ENCODE measurements at regions not wholly inside any gene's neighbourhood (a gene's known extent, or its start where the extent isn't known, plus 50 kb on each side); places are given as distances from the start of the nearest gene placed in this dataset.

GRCh38 chr1:90504509-90504908 lies 212.6 kb downstream of the BARHL2 start:
- H3K9me3 Mint-ChIP-seq: no peaks in the 10 kb centered on the region
- no peak overlapping the region for H3K4me3 Mint-ChIP-seq
- H3K4me1 Mint-ChIP-seq: no peaks in the 10 kb centered on the region
- H3K36me3 Mint-ChIP-seq (ENCODE audit: low read depth): no peaks in the 10 kb centered on the region
- POLR2A ChIA-PET: no interaction called here
- H3K27ac Mint-ChIP-seq: no peak overlapping the region
- DNase-seq: no peak
- peaks cover 3% of the 10 kb centered on the region for H3K27me3 Mint-ChIP-seq
- CTCF ChIA-PET: no interaction called here

GRCh38 chr1:90502696-90503095 lies 214.4 kb downstream of the BARHL2 start:
- no peak overlapping the region for H3K27ac Mint-ChIP-seq
- peaks cover 3% of the 10 kb centered on the region for H3K27me3 Mint-ChIP-seq
- H3K9me3 Mint-ChIP-seq: no peaks in the 10 kb centered on the region
- ChIA-PET CTCF (no interaction called here), POLR2A (no interaction called here)
- no peaks in the 10 kb centered on the region for H3K36me3 Mint-ChIP-seq (ENCODE audit: low read depth)
- no peak overlapping the region for H3K4me3 Mint-ChIP-seq
- DNase-seq: no peak
- no peaks in the 10 kb centered on the region for H3K4me1 Mint-ChIP-seq

- DNase-seq: no peak
- ChIA-PET POLR2A (no interaction called here), CTCF (no interaction called here)
- Mint-ChIP-seq H3K4me1 (no peaks in the 10 kb centered on the region), H3K27ac (no peak overlapping the region), H3K4me3 (no peak overlapping the region), H3K27me3 (peaks cover 3% of the 10 kb centered on the region), H3K36me3 (ENCODE audit: low read depth) (no peaks in the 10 kb centered on the region), H3K9me3 (no peaks in the 10 kb centered on the region)
Observed at GRCh38 chr1:90502194-90502593, 214.9 kb downstream of the BARHL2 start.

- Mint-ChIP-seq H3K9me3 (no peaks in the 10 kb centered on the region), H3K27ac (no peak overlapping the region), H3K27me3 (peaks cover 3% of the 10 kb centered on the region), H3K4me3 (no peak overlapping the region), H3K4me1 (no peaks in the 10 kb centered on the region), H3K36me3 (ENCODE audit: low read depth) (no peaks in the 10 kb centered on the region)
- ChIA-PET POLR2A (no interaction called here), CTCF (no interaction called here)
- no peak for DNase-seq
Observed at GRCh38 chr1:90501281-90501680, 215.8 kb downstream of the BARHL2 start.

GRCh38 chr1:90494748-90495282 lies 222.3 kb downstream of the BARHL2 start:
- H3K4me3 Mint-ChIP-seq: no peak overlapping the region
- no peaks in the 10 kb centered on the region for H3K27me3 Mint-ChIP-seq
- no peaks in the 10 kb centered on the region for H3K9me3 Mint-ChIP-seq
- H3K27ac Mint-ChIP-seq: no peak overlapping the region
- POLR2A ChIA-PET: no interaction called here
- CTCF ChIA-PET: interaction anchor here (0.5 kb wide), 1 partner anchor 172 kb away, joined by 3 read pairs; no protein-coding TSS in a partner anchor
- no peaks in the 10 kb centered on the region for H3K36me3 Mint-ChIP-seq (ENCODE audit: low read depth)
- H3K4me1 Mint-ChIP-seq: no peaks in the 10 kb centered on the region
- DNase-seq: no peak

- H3K4me1 Mint-ChIP-seq: no peaks in the 10 kb centered on the region
- ChIA-PET POLR2A (no interaction called here), CTCF (no interaction called here)
- no peak overlapping the region for H3K4me3 Mint-ChIP-seq
- no peaks in the 10 kb centered on the region for H3K9me3 Mint-ChIP-seq
- no peaks in the 10 kb centered on the region for H3K36me3 Mint-ChIP-seq (ENCODE audit: low read depth)
- peaks cover 4% of the 10 kb centered on the region for H3K27me3 Mint-ChIP-seq
- H3K27ac Mint-ChIP-seq: no peak overlapping the region
- DNase-seq: no peak
Observed at GRCh38 chr1:90488451-90488850, 228.7 kb downstream of the BARHL2 start.

- Mint-ChIP-seq H3K27me3 (peaks cover 4% of the 10 kb centered on the region), H3K9me3 (no peaks in the 10 kb centered on the region), H3K4me3 (no peak overlapping the region), H3K27ac (no peak overlapping the region), H3K4me1 (no peaks in the 10 kb centered on the region), H3K36me3 (ENCODE audit: low read depth) (no peaks in the 10 kb centered on the region)
- no peak for DNase-seq
- POLR2A ChIA-PET: no interaction called here
- CTCF ChIA-PET: interaction anchor here (0.7 kb wide), 1 partner anchor 263 kb away, joined by 3 read pairs; no protein-coding TSS in a partner anchor
Observed at GRCh38 chr1:90486996-90487395, 230.1 kb downstream of the BARHL2 start.

DNA sequence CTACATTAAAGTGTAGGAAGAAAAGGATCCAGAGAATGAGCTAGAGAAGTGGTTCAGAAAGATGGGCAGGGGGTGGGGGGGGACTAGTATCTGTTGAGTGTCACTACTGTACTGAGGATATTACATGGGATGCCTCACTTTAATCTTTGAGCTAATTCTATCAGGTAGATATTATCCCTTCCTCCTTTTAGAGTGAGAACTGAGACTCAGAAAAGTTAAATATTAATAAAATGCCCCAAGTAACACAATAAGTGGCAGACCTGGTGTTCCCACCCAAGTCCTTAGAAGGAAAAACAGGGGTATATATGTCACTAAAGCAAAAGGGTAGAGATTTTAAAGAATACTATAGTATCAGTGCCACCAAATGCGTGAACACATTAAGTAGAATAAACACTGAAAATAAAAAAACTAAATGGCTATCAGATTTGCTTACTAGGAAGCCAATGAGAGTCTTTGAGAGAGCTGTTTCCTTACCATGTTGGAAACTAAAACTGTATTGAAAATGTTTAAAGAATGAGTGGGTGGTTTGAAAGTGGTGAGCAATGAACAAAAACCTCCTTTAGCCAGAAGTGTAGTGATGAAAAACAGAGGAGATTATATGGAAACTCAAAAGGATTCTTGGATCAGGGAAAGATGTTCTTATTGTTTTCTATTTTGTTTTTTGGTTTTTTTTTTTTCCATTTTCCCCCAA lies 230.8 kb downstream of the BARHL2 start:
- no peaks in the 10 kb centered on the region for H3K36me3 Mint-ChIP-seq (ENCODE audit: low read depth)
- H3K9me3 Mint-ChIP-seq: no peaks in the 10 kb centered on the region
- ChIA-PET POLR2A (no interaction called here), CTCF (interaction anchor here (0.7 kb wide), 1 partner anchor 264 kb away, joined by 3 read pairs; no protein-coding TSS in a partner anchor)
- H3K4me3 Mint-ChIP-seq: no peak overlapping the region
- H3K4me1 Mint-ChIP-seq: no peaks in the 10 kb centered on the region
- H3K27me3 Mint-ChIP-seq: peaks cover 4% of the 10 kb centered on the region
- DNase-seq: no peak
- H3K27ac Mint-ChIP-seq: no peak overlapping the region

DNA sequence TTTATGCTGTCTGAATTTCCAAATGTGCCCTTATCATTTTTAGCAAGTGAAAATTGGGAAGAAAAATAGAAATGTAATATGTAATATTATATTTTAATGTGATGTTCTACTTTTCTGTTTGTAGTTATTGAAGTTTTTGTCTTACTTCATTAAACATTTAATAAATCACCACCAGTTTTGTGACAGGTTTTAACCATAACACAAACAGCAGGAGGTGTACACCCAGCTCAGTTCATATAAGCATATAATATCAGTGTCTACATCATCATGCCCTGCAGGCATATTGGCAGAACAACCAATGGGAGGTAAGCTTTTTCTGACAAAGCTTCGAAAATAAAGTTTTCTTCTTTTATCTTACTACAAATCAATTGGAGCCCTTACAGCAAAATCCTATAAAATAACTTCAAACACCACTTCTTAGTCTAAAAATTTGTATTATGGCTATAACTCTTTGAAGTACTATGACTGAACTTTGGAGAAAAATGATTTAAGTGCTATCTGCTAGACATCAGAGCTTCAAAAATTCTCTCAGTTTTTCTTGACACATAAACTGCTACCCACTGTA lies 236.7 kb downstream of the BARHL2 start:
- Mint-ChIP-seq H3K27me3 (peaks cover 4% of the 10 kb centered on the region), H3K36me3 (ENCODE audit: low read depth) (no peaks in the 10 kb centered on the region), H3K4me3 (no peak overlapping the region), H3K9me3 (no peaks in the 10 kb centered on the region), H3K27ac (no peak overlapping the region), H3K4me1 (no peaks in the 10 kb centered on the region)
- CTCF ChIA-PET: no interaction called here
- POLR2A ChIA-PET: no interaction called here
- DNase-seq: no peak

- CTCF ChIA-PET: no interaction called here
Observed at GRCh38 chr1:90476994-90477393, 240.1 kb downstream of the BARHL2 start.

DNA sequence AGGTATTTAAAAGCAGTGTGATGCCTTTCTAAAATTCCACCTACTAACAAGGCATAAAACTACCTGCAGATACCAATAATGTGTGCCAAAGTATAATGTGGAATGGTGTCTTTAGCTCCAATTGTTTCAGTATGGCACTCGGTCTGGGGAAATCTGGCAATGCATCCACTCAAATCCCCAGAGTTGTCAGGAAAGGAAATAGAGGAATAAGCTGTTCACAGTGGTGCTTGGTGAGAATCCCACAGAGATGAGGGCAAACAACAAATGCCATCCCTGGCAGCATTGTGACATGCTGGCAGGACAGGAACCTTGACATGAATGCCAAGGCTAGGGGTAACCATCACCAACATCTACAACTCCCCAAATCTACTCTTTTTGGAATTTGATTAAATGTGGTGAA lies 240.7 kb downstream of the BARHL2 start:
- Mint-ChIP-seq H3K9me3 (no peaks in the 10 kb centered on the region), H3K4me3 (no peak overlapping the region), H3K27ac (no peak overlapping the region), H3K4me1 (no peaks in the 10 kb centered on the region), H3K27me3 (no peaks in the 10 kb centered on the region), H3K36me3 (ENCODE audit: low read depth) (no peaks in the 10 kb centered on the region)
- ChIA-PET POLR2A (no interaction called here), CTCF (no interaction called here)
- DNase-seq: no peak

More at GRCh38 chr1:90476994-90477393, 240.1 kb downstream of the BARHL2 start:
- no peaks in the 10 kb centered on the region for H3K36me3 Mint-ChIP-seq (ENCODE audit: low read depth)
- H3K4me1 Mint-ChIP-seq: no peaks in the 10 kb centered on the region
- no peaks in the 10 kb centered on the region for H3K27me3 Mint-ChIP-seq
- no peak overlapping the region for H3K27ac Mint-ChIP-seq
- POLR2A ChIA-PET: no interaction called here
- DNase-seq: no peak
- H3K4me3 Mint-ChIP-seq: no peak overlapping the region
- H3K9me3 Mint-ChIP-seq: no peaks in the 10 kb centered on the region

- no peaks in the 10 kb centered on the region for H3K9me3 Mint-ChIP-seq
- H3K27me3 Mint-ChIP-seq: no peaks in the 10 kb centered on the region
- POLR2A ChIA-PET: no interaction called here
- no peaks in the 10 kb centered on the region for H3K36me3 Mint-ChIP-seq (ENCODE audit: low read depth)
- no peak overlapping the region for H3K4me3 Mint-ChIP-seq
- H3K27ac Mint-ChIP-seq: no peak overlapping the region
- H3K4me1 Mint-ChIP-seq: no peaks in the 10 kb centered on the region
- DNase-seq: no peak
- CTCF ChIA-PET: no interaction called here
Observed at GRCh38 chr1:90475631-90476030, 241.5 kb downstream of the BARHL2 start.

DNA sequence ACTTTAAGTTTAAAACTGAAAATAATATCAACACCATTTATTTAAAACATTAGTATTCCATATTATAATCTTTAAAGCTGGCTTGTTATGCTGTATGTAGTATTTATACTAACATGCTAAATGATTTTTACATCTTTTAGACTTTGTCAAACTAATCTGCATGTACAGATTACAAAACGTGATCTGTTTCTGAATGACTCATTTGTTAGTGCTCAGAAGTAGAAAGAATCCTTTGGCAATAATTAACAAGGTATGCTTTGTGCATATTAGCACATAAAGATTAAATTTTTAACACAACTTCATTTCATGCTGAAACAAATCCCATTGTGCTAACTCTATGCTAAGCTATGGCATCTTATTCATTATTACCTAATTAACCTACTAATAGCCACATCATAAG lies 242.4 kb downstream of the BARHL2 start:
- Mint-ChIP-seq H3K4me3 (no peak overlapping the region), H3K4me1 (no peaks in the 10 kb centered on the region), H3K9me3 (no peaks in the 10 kb centered on the region), H3K27ac (no peak overlapping the region), H3K36me3 (ENCODE audit: low read depth) (no peaks in the 10 kb centered on the region), H3K27me3 (no peaks in the 10 kb centered on the region)
- DNase-seq: no peak
- ChIA-PET POLR2A (no interaction called here), CTCF (no interaction called here)

DNA sequence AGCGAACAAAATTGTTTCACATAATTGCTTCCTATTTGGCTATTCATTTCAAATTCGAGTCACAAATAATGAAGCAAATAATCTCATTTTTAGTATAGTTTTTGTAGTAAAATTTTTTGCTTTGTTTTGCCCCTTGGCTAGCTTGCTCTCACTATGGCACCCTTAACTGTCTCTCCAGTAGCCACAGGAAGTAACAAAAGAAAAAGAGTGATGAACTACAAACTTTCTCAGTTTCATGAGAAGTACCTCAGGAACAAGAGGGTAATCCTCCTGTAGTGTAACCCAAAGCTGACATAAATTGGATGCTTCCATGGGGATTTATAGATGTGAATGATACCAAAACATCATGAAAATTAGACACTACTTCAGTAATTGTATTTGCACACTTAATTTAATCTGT lies 242.9 kb downstream of the BARHL2 start:
- DNase-seq: no peak
- Mint-ChIP-seq H3K4me3 (no peak overlapping the region), H3K4me1 (no peaks in the 10 kb centered on the region), H3K36me3 (ENCODE audit: low read depth) (no peaks in the 10 kb centered on the region), H3K27me3 (no peaks in the 10 kb centered on the region), H3K9me3 (no peaks in the 10 kb centered on the region), H3K27ac (no peak overlapping the region)
- ChIA-PET POLR2A (no interaction called here), CTCF (no interaction called here)
